DOHH2 (cell line): ENCODE measurements at regions not wholly inside any gene's neighbourhood (a gene's known extent, or its start where the extent isn't known, plus 50 kb on each side); places are given as distances from the start of the nearest gene placed in this dataset.

ENCODE experiments used
- H3F3A ChIP-seq: fragments of 200-600 bp; sonication (generic), shearing (Covaris generic); 2 replicates; pipeline ENCODE4 v1.6.0; 2016; ENCODE audit warnings: antibody characterized with exemption, mild to moderate bottlenecking; ENCODE audit not compliant: control insufficient read depth, insufficient read depth
- H3K27ac ChIP-seq: fragments of 200-600 bp; sonication (generic); 2 replicates; pipeline ENCODE4 v1.5.1; 2014; ENCODE audit warnings: low read depth, mild to moderate bottlenecking, low read length, moderate library complexity
- H3K27me3 ChIP-seq: fragments of 200-600 bp; sonication (generic); 2 replicates; pipeline ENCODE4 v1.6.1; 2014; ENCODE audit warnings: mild to moderate bottlenecking, low read length, mixed read lengths; ENCODE audit not compliant: control insufficient read depth
- H3K36me3 ChIP-seq: fragments of 200-600 bp; sonication (generic); 2 replicates; pipeline ENCODE4 v1.6.1; 2014; ENCODE audit warnings: mild to moderate bottlenecking, low read length, moderate library complexity, mixed read lengths; ENCODE audit not compliant: control insufficient read depth
- H3K4me1 ChIP-seq: fragments of 200-600 bp; sonication (generic); 2 replicates; pipeline ENCODE4 v1.6.1; 2014; ENCODE audit warnings: mild to moderate bottlenecking, low read length, mixed read lengths; ENCODE audit not compliant: control insufficient read depth
- H3K4me2 ChIP-seq: fragments of 200-600 bp; sonication (generic); 2 replicates; pipeline ENCODE4 v1.6.0; 2014; ENCODE audit warnings: mild to moderate bottlenecking, low read length, moderate library complexity
- H3K4me3 ChIP-seq: fragments of 200-600 bp; sonication (generic); 2 replicates; pipeline ENCODE4 v1.5.1; 2014; ENCODE audit warnings: mild to moderate bottlenecking, low read length, mixed read lengths
- H3K79me2 ChIP-seq: fragments of 200-600 bp; sonication (generic); 2 replicates; pipeline ENCODE4 v1.6.1; 2014; ENCODE audit warnings: mild to moderate bottlenecking, low read length, mixed read lengths; ENCODE audit not compliant: control insufficient read depth
- H3K9me2 ChIP-seq: fragments of 200-600 bp; sonication (generic); replicated peaks from 2 replicates; pipeline ENCODE4 v1.6.1; 2014; ENCODE audit warnings: mild to moderate bottlenecking, low read length, mixed read lengths; ENCODE audit not compliant: control insufficient read depth
- H3K9me3 ChIP-seq: fragments of 200-600 bp; sonication (generic); 2 replicates; pipeline ENCODE4 v1.6.1; 2014; ENCODE audit warnings: antibody characterized with exemption, low read length, mixed read lengths; ENCODE audit not compliant: control insufficient read depth, insufficient read depth
- H4K20me1 ChIP-seq: fragments of 200-600 bp; sonication (generic); 2 replicates; pipeline ENCODE4 v1.6.0; 2014; ENCODE audit warnings: low read depth, mild to moderate bottlenecking, antibody characterized with exemption, low read length, moderate library complexity; ENCODE audit not compliant: control insufficient read depth, insufficient read depth
- EZH2phosphoT487 ChIP-seq: fragments of 200-600 bp; sonication (generic); IDR thresholded peaks from 2 replicates; pipeline ENCODE4 v1.6.1; 2017; ENCODE audit warnings: borderline replicate concordance, mild to moderate bottlenecking, antibody characterized with exemption, low read length, moderate library complexity, mixed read lengths
- TF ChIP-seq, protein P1 (sequence below): fragments of 200-600 bp; sonication (generic); IDR thresholded peaks from one replicate; pipeline ENCODE4 v1.5.1; 2014; ENCODE audit warnings: antibody characterized with exemption, mild to moderate bottlenecking, low read depth, low read length; ENCODE audit not compliant: poor library complexity, severe bottlenecking

DNA sequence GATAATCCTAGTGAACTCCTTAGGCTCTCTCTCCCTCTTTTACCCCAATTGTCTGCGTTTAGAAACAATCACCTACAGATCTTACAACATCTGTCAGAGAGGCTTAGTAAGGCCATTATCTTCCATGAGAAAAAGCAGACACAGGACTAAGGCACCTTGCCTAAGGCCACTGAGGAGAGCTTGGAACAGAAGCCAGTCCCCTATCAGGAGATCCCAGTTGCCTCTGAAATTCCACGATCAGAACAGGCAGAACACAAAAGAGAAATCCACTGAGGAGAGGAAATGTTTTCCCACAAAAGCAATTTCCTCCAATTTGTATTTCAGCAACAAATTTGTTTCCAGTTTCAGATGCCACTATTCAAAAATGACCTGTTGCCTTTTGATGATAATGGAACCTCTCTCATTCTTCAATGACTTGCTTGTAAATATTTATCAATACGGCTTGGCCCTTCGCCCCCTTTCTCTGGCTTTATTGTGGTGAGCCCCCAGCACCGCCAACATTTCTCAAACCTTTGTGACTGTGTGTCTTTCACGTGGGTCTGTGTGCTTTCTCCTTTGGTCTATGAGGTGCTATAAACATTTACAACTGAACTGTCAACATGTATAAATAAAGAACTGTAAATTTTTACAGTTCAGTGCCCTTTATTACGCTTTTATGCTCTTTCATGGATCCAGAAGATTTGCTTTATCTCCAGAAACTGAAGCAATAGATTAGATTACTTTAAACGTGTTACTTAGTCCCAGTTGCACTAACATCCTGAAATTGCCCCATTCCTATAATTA, 187.8 kb upstream of the PHACTR1 start:
- TF ChIP-seq, protein P1, sequence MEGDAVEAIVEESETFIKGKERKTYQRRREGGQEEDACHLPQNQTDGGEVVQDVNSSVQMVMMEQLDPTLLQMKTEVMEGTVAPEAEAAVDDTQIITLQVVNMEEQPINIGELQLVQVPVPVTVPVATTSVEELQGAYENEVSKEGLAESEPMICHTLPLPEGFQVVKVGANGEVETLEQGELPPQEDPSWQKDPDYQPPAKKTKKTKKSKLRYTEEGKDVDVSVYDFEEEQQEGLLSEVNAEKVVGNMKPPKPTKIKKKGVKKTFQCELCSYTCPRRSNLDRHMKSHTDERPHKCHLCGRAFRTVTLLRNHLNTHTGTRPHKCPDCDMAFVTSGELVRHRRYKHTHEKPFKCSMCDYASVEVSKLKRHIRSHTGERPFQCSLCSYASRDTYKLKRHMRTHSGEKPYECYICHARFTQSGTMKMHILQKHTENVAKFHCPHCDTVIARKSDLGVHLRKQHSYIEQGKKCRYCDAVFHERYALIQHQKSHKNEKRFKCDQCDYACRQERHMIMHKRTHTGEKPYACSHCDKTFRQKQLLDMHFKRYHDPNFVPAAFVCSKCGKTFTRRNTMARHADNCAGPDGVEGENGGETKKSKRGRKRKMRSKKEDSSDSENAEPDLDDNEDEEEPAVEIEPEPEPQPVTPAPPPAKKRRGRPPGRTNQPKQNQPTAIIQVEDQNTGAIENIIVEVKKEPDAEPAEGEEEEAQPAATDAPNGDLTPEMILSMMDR, result no peak
- TF ChIP-seq EZH2phosphoT487, result no peak
- H3K4me2 ChIP-seq, result no peak overlapping the region

GRCh38 chr6:12529364-12530019, 187.1 kb upstream of the PHACTR1 start:
- H3K4me1 ChIP-seq, result peaks cover 12% of the 10 kb centered on the region
- H3F3A ChIP-seq, result no peaks in the 10 kb centered on the region
- H3K36me3 ChIP-seq, result no peaks in the 10 kb centered on the region
- H3K9me3 ChIP-seq, result no peaks in the 10 kb centered on the region
- H3K9me2 ChIP-seq, result no peaks in the 10 kb centered on the region
- no peaks in the 10 kb centered on the region for H3K27me3 ChIP-seq
- H3K79me2 ChIP-seq, result no peaks in the 10 kb centered on the region
- no peak for TF ChIP-seq EZH2phosphoT487
- TF ChIP-seq, protein P1, result no peak
- no peaks in the 10 kb centered on the region for H4K20me1 ChIP-seq
- H3K4me3 ChIP-seq, result no peak overlapping the region
- no peak overlapping the region for H3K27ac ChIP-seq
- no peak overlapping the region for H3K4me2 ChIP-seq

More for the DNA sequence above, 187.8 kb upstream of the PHACTR1 start:
- H3K4me3 ChIP-seq, result no peak overlapping the region
- H3K36me3 ChIP-seq, result no peaks in the 10 kb centered on the region
- no peaks in the 10 kb centered on the region for H3K79me2 ChIP-seq
- no peak overlapping the region for H3K27ac ChIP-seq
- no peaks in the 10 kb centered on the region for H4K20me1 ChIP-seq
- H3K9me2 ChIP-seq, result no peaks in the 10 kb centered on the region
- no peaks in the 10 kb centered on the region for H3K9me3 ChIP-seq
- H3K27me3 ChIP-seq, result no peaks in the 10 kb centered on the region
- no peaks in the 10 kb centered on the region for H3F3A ChIP-seq
- peaks cover 5% of the 10 kb centered on the region for H3K4me1 ChIP-seq

DNA sequence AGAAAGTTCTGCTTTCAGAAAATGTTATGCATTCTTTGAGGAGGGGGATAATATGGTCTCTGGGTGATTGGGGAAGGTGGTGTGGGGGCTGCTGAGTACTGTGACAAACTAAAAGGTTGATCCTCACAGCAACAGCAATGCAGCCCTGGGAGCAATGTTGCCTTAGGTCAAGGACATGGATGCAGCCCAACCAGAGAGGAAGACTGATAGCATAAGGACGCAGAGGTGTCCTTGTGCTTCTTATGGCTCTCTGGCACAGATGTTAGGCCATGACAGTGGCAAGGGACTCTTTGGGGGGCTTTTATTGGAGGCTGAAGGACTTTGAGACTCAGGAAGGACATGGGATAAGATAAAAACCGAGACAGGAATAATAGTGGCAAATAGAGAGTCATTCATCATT, 186.2 kb upstream of the PHACTR1 start:
- H3K36me3 ChIP-seq, result no peaks in the 10 kb centered on the region
- no peaks in the 10 kb centered on the region for H4K20me1 ChIP-seq
- H3K27ac ChIP-seq, result no peak overlapping the region
- H3K27me3 ChIP-seq, result no peaks in the 10 kb centered on the region
- H3K79me2 ChIP-seq, result no peaks in the 10 kb centered on the region
- no peaks in the 10 kb centered on the region for H3K9me2 ChIP-seq
- TF ChIP-seq, protein P1, result no peak
- no peak for TF ChIP-seq EZH2phosphoT487
- H3K4me3 ChIP-seq, result no peak overlapping the region
- H3K9me3 ChIP-seq, result no peaks in the 10 kb centered on the region
- H3F3A ChIP-seq, result no peaks in the 10 kb centered on the region
- peaks cover 18% of the 10 kb centered on the region for H3K4me1 ChIP-seq
- no peak overlapping the region for H3K4me2 ChIP-seq
